K562 (cell line): ENCODE measurements at regions not wholly inside any gene's neighbourhood (a gene's known extent, or its start where the extent isn't known, plus 50 kb on each side); places are given as distances from the start of the nearest gene placed in this dataset.

Experiments used
- BMI1 ChIP-seq: fragments of 150-350 bp; IDR thresholded peaks from 2 replicates; pipeline ENCODE4 v1.6.1; 2014; ENCODE audit warnings: low read length
- CBX2 ChIP-seq: fragments of 200-600 bp; sonication (generic); IDR thresholded peaks from one replicate; pipeline ENCODE4 v1.6.1; 2012; ENCODE audit warnings: mild to moderate bottlenecking, low read length, inconsistent platforms; ENCODE audit not compliant: insufficient read depth, poor library complexity, severe bottlenecking
- DIDO1 ChIP-seq: fragments of 450-650 bp; IDR thresholded peaks from 2 replicates; pipeline ENCODE4 v1.6.1; 2016; ENCODE audit warnings: low read depth, missing biosample characterization, missing genetic modification characterization
- E2F6 ChIP-seq, 2 experiments: IDR thresholded peaks; 2 replicates each; pipeline ENCODE4 v1.6.1; 2011; ENCODE audit warnings: borderline replicate concordance in 1 of 2, control low read depth in 1 of 2, low read depth in 1 of 2, low read length in 1 of 2, mild to moderate bottlenecking in 1 of 2, mixed read lengths in 1 of 2, moderate library complexity in 1 of 2; ENCODE audit not compliant: insufficient read depth in 1 of 2, insufficient read length in 1 of 2, poor library complexity in 1 of 2, severe bottlenecking in 1 of 2; ENCODE audit errors: extremely low read depth in 1 of 2
- EP400 ChIP-seq: fragments of 450-650 bp; IDR thresholded peaks from 2 replicates; pipeline ENCODE4 v1.6.1; 2017; ENCODE audit warnings: antibody characterized with exemption, mild to moderate bottlenecking, moderate library complexity
- HSF4 ChIP-seq: fragments of 250-450 bp; sonication (Bioruptor Pico); IDR thresholded peaks from 2 replicates; pipeline ENCODE4 v2.1.2; 2022; ENCODE audit warnings: mild to moderate bottlenecking, moderate library complexity, borderline replicate concordance
- MYBL2 ChIP-seq, 2 experiments: fragments of 450-650 bp in 1 of 2; sonication (generic) in 1 of 2; formaldehyde crosslinking in 1 of 2; IDR thresholded peaks; 2 replicates each; pipeline versions ENCODE4 v1.6.1 to v1.8.1; 2017 to 2022; ENCODE audit warnings: borderline replicate concordance in 1 of 2, inconsistent platforms in 1 of 2, low read depth in 1 of 2, mild to moderate bottlenecking in 1 of 2, missing genetic modification reagents in 1 of 2, moderate library complexity in 1 of 2
- XRCC3 ChIP-seq: fragments of 450-650 bp; IDR thresholded peaks from 2 replicates; pipeline ENCODE4 v1.6.1; 2017; ENCODE audit warnings: mild to moderate bottlenecking, moderate library complexity
- ZMIZ1 ChIP-seq, 2 experiments: fragments of 150-350 bp in 1 of 2; IDR thresholded peaks; 2 replicates each; pipeline ENCODE4 v1.6.1; 2012 to 2016; ENCODE audit warnings: low read depth in 2 of 2, low read length in 2 of 2, mild to moderate bottlenecking in 1 of 2, moderate library complexity in 1 of 2
- ZNF140 ChIP-seq: fragments of 250-450 bp; sonication (Bioruptor Pico); IDR thresholded peaks from 2 replicates; pipeline ENCODE4 v1.8.0; 2021; ENCODE audit warnings: moderate library complexity, mild to moderate bottlenecking, inconsistent platforms
- TF ChIP-seq, protein P1 (sequence below): sonication (generic); formaldehyde crosslinking; IDR thresholded peaks from 2 replicates; pipeline ENCODE4 v1.8.1; 2023; ENCODE audit warnings: mild to moderate bottlenecking, missing genetic modification reagents, moderate library complexity
- TF ChIP-seq, protein P2 (sequence below): sonication (generic); formaldehyde crosslinking; IDR thresholded peaks from 2 replicates; pipeline ENCODE4 v1.8.1; 2023; ENCODE audit warnings: mild to moderate bottlenecking, missing genetic modification reagents
- TF ChIP-seq, protein P3 (sequence below): IDR thresholded peaks from 2 replicates; pipeline ENCODE4 v1.6.1; 2014; ENCODE audit warnings: antibody characterized with exemption
- TF ChIP-seq, protein P4 (sequence below): fragments of 250-450 bp; sonication (Bioruptor Pico); IDR thresholded peaks from 2 replicates; pipeline ENCODE4 v1.8.0; 2022; ENCODE audit warnings: moderate library complexity, mild to moderate bottlenecking, inconsistent platforms

GRCh38 chr3:13972679-13973379 lies 93.0 kb upstream of the WNT7A start (continued):
- TF ChIP-seq, protein P1, sequence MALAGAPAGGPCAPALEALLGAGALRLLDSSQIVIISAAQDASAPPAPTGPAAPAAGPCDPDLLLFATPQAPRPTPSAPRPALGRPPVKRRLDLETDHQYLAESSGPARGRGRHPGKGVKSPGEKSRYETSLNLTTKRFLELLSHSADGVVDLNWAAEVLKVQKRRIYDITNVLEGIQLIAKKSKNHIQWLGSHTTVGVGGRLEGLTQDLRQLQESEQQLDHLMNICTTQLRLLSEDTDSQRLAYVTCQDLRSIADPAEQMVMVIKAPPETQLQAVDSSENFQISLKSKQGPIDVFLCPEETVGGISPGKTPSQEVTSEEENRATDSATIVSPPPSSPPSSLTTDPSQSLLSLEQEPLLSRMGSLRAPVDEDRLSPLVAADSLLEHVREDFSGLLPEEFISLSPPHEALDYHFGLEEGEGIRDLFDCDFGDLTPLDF, result no peak
- TF ChIP-seq ZNF140 (CRISPR knock-in tag) (no peak), XRCC3 (no peak), BMI1 (no peak), HSF4 (CRISPR knock-in tag) (no peak), DIDO1 (tag) (no peak), EP400 (no peak), CBX2 (no peak), ZMIZ1 (IDR thresholded peaks at IDR 0.05; ENCODE audit: low read depth in 2 of 2, low read length in 2 of 2) (no peak), MYBL2 (IDR thresholded peaks at IDR 0.05; ENCODE audit: low read depth) (0 out of 2 replicates have a peak, but pooled peaks have one; percentile 19), MYBL2 (CRISPR knock-in tag; IDR thresholded peaks at IDR 0.05; ENCODE audit: borderline replicate concordance) (no peak), E2F6 (IDR thresholded peaks at IDR 0.05; ENCODE audit: borderline replicate concordance in 1 of 2, extremely low read depth in 1 of 2, insufficient read depth in 1 of 2, insufficient read length in 1 of 2, low read depth in 1 of 2, low read length in 1 of 2, poor library complexity in 1 of 2, severe bottlenecking in 1 of 2) (no peak)
- TF ChIP-seq, protein P2, sequence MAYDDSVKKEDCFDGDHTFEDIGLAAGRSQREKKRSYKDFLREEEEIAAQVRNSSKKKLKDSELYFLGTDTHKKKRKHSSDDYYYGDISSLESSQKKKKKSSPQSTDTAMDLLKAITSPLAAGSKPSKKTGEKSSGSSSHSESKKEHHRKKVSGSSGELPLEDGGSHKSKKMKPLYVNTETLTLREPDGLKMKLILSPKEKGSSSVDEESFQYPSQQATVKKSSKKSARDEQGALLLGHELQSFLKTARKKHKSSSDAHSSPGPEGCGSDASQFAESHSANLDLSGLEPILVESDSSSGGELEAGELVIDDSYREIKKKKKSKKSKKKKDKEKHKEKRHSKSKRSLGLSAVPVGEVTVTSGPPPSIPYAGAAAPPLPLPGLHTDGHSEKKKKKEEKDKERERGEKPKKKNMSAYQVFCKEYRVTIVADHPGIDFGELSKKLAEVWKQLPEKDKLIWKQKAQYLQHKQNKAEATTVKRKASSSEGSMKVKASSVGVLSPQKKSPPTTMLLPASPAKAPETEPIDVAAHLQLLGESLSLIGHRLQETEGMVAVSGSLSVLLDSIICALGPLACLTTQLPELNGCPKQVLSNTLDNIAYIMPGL, result no peak
- TF ChIP-seq, protein P3, sequence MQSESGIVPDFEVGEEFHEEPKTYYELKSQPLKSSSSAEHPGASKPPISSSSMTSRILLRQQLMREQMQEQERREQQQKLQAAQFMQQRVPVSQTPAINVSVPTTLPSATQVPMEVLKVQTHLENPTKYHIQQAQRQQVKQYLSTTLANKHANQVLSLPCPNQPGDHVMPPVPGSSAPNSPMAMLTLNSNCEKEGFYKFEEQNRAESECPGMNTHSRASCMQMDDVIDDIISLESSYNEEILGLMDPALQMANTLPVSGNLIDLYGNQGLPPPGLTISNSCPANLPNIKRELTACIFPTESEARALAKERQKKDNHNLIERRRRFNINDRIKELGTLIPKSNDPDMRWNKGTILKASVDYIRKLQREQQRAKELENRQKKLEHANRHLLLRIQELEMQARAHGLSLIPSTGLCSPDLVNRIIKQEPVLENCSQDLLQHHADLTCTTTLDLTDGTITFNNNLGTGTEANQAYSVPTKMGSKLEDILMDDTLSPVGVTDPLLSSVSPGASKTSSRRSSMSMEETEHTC, result no peak
- TF ChIP-seq, protein P4, sequence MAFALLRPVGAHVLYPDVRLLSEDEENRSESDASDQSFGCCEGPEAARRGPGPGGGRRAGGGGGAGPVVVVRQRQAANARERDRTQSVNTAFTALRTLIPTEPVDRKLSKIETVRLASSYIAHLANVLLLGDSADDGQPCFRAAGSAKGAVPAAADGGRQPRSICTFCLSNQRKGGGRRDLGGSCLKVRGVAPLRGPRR (CRISPR knock-in tag), result no peak
